8988T (cell line): ENCODE measurements at regions not wholly inside any gene's neighbourhood (a gene's known extent, or its start where the extent isn't known, plus 50 kb on each side); places are given as distances from the start of the nearest gene placed in this dataset.

Experiments
- DNase-seq: peaks from one replicate; pipeline ENCODE4 v3.0.0; 2011

DNA sequence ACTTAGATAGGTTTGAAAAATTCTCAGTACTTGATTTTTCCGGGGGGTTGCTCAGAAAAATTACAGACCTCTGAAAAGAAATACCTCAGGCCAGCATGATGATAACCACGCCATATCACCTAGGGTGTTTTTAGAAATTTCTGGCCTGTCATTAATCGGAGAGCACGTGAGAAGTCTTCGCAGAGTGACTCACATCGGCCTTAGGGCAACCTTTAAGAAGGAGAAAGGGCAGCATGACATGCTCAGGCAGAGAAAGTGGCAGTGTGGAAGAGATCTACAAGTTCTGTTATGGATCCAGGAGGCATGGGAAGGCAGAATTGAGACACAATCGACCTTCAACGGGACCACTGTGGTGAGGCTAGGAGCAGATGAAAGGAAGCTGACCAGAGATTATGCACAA lies 506.3 kb downstream of the LMO4 start:
- DNase-seq, result no peak

DNA sequence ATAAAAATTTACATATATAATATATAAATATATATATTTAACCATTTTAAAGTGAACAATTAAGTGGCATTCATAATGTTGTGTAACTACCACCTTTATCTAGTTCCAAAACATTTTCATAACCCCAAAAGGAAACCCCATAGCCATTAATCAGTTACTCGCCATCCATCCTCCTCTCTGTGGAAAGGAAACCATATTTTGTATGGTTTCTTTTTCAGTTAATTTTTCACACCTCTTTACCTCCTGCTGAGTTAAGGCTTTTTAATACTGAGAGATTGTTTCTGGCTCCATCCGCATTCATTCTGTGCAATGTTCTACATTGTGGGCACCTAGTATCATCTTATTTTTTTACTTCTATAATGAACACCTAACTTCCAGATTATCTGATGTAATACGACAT lies 512.1 kb downstream of the LMO4 start:
- DNase-seq, result no peak

DNA sequence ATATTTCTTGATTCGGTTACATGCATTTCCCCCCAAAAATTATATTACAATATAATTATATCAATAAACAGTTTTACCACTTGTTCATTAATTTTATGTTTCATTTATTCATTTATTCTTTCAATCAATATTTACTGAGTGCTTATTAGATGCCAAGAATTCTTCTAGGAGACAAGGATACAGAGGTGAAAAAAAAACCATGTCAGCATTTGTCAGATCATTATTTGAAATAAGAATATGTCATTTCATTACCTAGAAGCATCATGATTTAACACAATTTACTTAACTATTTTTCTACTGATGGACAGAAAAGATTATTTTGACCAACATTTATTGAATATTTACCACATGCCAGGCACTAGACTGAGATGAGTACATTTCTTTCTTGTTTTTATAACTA lies 512.7 kb downstream of the LMO4 start:
- DNase-seq, result no peak

DNA sequence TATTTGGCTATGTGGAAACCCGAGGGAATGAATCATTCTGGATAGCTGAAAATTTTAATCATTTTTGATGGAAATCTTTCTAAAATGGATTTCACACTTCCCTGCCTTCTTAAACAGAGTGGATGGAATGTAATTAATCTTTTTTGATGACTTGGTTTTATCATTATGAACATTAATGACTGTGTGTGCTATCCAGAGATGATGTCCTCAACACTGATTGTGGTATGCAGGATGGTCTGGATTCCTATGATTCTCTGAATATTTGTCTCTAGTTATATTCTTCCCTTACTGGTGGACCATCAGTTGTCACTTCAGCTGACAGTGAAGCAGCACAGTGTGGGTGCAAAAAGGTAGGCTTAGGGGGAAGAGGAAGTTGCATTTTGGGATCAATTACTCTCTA lies 513.5 kb downstream of the LMO4 start:
- no peak for DNase-seq

DNA sequence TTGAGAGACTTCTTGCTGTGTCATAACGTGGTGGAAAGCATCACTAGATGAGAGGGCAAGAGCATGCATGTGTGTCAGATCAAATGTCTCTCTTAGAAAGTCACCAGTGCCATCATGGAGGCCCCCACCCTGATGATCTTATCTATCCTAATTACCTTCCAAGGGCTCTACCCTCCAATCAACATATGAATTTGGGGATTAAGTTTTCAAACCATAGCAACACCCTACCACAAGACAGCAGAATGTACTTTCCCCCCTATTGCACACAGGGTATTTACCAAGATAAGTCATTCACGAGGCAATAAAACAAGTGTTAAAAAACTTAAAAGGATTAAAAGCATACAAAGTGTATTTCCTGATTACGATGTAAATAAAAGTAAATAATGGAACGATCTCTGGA lies 515.6 kb downstream of the LMO4 start:
- no peak for DNase-seq

DNA sequence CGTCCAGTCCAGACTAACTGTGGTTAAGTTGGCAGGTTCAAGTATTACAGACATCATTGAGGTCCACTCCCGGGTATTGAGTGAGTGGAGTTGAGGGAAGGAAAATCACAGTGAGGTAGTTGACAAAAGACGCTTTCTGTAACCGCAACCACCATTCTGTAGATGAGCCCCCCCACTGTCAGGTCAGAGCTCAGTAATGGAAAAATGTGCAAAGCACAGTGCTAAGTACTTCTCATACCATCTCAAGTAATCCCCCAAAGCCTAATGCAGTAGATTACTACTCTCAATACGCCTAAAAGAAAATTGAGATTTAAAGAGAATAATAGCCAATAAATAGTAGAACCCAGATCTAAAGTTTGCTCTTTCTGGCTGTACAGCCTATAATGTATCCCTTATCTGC lies 522.8 kb downstream of the LMO4 start:
- no peak for DNase-seq

DNA sequence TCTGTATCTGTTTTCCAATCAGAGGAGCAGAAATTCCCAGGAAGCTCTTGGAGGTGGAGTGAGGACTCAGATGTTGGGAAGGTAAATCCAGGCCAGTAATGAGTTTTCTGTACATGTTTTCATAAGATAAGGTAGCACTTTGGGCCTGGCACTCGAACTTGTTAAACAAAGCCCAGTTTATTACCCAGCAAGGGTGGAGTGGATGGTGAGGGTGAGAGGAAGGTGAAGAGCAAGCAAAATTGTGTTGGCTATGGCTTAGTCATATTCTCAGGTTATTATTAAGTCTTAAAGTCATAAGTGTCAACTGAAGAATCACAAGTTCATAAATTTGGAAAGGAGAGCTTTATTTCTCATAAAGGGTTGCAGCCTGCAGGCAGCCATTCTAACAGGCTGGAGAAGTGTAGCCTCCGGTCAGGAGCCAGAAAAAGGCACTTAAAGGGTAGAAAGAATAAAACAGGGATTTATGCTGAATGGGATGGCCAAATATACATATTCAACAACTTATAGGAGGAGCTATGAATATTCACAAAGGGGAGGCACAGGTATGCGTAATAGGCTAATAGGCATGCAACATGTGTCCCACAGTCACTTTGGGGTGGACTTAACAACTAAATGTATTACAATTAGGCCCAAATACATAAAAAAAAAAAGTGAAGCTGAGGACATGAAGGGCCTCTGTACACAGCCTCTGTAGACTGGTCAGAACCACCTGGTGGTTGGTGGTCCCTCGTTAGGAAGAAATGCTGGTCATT lies 523.9 kb downstream of the LMO4 start:
- no peak for DNase-seq

DNA sequence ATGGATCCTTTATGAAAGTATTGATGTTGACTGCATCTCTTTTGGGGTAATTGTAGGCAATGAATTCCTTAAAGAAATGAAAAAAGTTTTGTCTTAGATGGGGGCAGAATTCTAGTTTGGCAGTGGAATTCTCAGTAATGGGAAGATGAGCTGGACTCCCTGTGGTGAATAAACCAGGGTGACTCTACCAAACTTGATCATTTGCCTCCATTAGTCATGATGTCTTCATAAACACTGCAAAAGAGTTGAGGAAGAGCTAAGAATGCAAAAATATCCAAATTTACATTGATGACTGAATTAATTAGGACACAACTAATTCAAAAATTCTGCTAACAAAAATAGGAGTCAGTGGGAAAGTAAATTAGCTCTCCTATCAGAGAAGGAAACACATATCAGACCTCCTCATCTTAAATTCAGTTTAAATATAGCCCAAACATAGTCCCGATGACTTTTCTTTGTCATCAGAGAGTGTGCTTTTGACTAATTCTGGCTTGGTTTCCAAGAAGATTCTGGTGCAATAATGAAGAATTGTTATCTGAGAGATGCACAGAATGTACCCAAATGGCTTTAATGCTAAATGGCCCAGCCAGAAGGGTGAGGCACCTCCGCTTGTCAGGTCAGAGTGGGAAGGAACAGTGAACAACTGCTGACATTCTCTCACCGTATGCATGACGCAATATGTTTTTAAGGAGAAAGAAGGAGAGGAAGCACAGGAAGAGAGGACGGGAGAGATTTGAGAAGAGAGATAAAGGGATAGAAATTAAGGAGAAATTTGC lies 525.1 kb downstream of the LMO4 start:
- no peak for DNase-seq

DNA sequence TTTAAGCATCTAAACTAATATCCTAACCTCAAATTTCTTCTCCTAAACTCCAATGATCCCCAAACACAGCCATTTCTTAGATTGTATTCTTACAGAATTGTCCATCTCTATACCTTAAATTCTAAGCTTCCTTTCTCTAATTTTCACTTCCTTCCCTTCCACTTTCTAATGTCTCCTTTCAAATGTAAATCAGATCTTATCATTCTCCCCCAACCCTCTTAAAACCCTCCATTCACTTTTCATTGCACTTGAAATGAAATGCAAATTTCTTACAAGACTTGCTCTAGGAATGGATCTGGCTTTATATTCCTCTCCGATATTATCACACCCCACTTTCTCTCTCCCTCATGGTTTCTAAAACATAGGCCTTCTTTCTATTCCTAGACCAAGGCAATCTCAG lies 534.6 kb downstream of the LMO4 start:
- no peak for DNase-seq

DNA sequence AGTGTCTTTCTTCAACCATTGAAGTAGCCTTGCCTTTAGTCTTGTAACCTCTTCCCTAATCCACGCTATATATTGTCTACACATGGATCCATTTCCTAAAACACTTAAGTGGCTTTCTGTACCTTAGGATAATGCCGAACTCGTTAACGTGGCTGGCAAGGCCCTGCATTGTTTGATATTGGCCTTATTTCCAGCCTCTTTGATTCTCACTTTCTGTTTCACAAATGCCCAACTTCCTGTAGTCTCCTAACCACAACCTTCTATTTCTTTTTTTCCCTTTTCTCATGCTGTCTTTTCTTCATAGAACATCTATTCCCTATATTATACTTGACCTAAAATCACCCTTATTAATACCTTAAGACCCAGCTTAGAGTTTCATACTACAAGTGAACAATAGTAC lies 536.0 kb downstream of the LMO4 start:
- no peak for DNase-seq

DNA sequence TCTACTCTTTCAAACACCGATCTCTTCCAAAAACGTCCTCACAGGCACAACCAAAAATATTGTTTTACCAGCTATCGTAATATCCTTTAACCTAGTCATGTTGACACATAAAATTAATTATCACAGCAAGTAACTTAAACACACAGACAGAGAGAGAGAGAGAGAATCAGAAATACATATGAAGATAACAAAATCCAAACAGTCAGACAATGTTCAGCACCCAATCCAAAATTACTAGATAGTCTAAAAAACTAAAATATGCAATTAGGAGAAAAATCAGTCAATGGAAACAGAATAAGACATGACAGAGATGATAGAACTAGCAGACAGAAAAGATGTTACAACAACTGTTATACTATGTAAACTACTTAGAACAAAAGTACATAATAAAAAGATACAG lies 537.7 kb downstream of the LMO4 start:
- no peak for DNase-seq

DNA sequence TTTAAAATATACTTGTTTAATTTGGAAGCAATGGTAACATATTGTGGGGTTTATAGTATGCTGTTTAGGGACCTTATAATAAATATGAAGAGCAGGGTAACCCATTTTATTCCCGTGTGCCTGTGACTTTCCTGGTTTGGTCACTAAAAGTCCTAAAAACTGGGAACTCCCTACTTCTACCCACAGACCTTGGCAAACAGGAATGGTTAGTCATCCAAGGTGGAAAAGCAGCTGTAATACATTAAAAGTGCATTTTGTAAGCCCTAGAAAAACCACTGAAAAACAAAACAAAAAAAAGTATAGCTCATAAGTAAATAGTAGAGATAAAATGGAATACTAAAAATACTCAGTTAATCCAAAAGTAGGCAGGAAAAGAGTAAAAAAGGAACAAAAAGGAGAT lies 538.9 kb downstream of the LMO4 start:
- DNase-seq, result no peak

DNA sequence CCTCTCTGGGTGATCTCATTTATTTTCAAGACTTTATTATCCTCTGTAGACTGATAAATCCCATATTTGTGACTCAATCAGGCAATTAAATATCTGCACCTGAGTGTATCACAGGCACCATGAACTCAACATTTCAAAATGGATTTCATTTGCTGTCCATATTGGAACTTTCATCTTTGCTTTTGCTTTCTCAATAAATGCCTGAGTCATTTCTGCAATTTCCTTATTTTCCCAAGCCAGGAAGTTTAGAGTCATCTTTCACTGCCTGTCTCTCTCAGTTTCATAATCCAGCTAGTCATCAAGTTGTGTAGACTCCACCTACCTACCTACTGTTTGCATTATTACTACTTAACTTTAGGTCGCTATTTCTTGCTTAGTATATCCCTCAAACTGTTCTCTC lies 540.9 kb downstream of the LMO4 start:
- no peak for DNase-seq

DNA sequence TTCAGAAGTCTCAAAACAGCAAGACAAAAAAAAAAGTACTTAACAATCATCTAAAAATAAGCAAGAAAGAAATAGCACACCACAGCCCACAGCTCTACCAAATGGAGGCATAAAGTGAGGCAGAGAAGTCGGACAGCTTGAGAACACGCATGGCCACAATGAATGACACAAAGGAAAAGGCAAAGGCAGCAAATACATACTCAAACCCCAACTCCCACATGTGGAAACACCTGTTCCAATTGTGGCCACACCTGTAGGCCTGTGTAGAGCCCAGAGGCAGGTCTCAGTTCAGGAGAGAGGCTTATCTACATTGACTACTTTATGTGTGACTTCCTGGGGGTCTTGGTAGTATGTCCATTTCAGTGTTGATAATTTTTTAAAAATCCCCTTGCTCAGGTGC lies 543.5 kb downstream of the LMO4 start:
- DNase-seq, result no peak

DNA sequence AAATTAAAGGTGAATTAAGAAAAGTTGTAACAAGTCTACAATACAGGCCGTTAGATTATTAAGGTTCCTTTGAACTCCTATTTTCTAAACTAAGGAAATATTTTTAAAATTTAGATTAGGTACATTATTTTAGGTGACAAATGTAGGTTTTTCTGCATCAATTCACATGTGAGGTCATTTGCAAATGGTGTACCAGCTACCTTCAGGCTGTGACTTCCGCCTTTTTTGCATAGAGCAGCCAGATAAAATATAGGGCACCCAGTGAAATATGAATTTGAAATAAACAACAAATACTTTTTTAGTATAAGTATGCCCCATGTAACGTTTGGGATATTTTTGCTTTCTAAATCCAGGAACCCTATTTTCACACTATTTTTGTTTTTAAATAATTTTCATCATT lies 544.0 kb downstream of the LMO4 start:
- no peak for DNase-seq

DNA sequence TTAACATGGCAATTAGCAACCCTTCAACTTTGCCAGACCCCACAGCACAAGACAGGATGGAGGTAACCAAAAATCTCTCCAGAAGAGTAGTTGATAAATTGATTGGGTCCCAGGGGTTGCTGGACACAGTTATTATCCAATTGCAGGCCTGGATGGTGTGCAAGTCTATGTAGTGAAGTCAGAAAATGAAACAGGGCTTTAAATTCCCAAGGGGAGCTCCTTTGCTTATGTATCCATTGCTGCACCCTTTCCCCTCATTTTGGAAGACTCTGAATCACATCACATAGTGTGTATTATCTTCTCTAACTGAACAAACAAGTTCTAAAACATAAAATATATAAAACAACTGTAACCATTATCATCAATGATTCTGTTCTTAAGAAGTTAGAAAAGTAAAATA lies 550.2 kb downstream of the LMO4 start:
- no peak for DNase-seq

DNA sequence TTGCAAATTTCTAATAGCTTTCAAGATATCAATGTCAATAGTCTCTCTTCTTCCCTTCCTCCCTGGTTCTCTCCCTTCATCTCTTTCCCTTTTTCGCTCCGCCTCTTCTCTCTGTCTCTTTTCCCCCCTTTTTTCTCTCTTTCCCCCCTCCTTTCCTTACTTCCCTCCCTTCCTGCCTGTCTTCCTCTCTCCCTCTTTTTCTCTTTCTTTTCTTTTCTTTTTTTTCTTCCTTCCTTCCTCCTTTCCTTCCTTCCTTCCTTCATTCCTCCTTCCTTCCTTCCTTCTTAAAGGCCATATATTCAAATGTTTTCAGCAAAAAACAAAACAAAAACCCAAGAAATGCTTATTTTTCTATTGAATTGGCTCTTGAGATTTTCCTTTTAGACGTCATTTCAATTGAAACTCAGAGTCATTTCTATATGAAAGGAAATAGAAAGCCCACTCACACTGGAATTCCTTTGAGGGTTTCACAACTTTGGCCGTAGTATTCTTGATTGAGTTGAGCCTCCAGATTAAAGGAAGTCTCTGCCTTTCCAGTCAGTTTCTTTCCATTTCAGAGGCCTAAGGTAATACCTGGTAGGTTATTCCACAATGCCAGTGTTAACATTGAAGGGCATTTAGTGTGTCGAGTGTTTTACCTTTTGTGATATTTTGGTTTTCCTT lies 551.5 kb downstream of the LMO4 start:
- DNase-seq, result no peak

DNA sequence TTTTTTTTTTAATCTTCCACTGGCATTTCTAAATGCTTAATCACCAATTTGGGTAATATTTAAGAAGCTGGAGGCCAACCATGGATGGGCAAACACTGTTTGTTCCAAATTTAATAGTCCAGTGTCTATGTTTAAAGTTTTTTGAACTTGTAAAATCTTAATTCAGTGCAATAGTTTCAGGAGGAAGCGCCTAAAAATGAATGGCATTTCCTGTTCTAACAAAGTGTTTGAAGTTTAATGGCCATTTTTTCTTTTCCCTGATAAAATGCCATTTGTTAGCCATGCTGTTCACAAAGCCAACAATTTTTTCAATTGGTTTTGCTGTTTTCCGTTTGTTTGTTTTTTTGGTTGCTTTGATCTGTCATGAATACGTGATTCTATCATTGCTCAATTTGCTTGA lies 552.1 kb downstream of the LMO4 start:
- DNase-seq, result no peak

DNA sequence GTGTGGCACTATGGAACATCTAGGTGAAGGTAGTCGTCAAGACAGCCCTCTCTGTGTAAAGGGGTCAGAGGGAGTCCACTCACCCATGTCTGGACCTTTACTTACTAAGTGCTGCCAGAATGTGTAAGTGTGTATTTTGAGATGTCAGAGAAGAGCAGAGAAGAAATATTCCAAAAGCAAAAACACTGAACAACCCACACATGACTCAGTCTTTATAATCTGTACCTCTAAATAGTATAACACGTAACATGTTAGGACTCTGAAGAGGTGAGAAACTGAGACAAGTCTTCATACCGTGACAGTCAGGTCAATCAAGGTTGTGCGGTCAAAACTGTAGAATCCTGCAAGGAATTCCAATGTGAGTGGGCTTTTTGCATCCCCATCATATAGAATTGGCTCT lies 555.2 kb downstream of the LMO4 start:
- no peak for DNase-seq

DNA sequence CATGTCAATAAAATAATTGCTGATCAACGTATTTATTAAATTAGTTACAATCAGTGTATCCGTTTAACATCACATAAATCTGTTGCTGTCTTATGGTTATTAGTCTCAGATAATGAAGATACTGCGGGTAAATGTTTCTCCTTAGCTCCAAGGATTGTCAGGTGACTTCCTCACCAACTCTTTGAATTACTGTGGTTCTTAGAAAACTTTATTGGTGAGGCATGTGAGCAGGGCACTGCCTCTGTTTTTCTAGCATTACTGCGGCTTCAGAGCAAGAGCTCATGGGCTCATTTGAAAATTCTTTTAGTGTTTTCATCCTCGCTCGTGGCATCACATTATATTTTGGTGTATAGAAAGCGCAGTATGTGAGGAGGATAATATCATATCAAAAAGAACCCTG lies 555.9 kb downstream of the LMO4 start:
- no peak for DNase-seq

DNA sequence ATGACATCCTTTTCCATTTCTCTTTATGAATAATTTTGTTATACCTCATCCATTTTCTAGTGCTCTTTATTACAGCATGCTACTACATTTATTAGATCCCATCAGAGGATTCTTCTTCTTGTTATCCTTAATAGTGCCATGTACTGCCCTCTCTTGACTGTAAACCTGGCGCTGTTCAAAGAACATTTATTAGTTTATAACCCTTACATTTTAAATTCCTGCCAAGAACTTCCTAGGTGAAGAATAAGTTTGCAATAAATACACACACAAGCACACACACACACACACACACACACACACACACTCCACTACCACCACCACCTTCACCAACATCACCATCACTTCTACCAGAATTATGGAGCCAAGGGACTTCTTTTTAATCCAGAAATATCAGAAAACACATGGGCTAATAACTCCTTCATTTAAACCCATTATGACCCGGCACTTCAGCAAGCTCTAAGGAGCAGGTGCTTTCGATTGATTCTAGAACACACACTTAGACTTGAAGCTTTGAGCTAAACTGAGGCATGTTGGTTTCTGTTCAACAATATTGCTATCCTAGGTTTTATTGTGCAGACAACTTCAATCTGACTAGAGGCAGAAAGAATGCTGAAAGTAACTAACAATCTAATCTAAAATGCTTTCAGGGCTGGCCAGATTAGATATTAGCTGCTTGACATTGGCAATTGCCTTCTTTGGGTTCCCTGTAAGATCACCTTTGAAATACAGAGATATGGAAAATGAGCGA lies 556.8 kb downstream of the LMO4 start:
- DNase-seq, result no peak

DNA sequence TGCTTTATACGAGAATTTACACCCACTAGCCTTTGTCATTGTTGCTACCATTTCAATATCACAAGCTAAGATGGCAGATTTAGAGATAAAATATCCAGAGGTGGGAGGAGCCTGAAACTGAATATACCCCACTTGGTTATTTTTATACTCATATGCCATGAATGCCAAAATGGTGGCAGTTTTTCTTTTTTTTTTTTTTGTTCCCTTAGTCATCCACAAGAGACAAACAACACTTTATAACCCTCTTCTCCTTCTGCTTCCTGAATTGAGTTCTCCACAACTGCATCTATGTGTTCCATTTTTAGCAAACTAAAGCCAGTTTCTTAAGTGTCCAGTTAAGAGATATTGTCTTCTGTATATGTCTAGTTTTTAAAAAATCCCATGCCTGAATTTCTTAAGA lies 558.4 kb downstream of the LMO4 start:
- no peak for DNase-seq

DNA sequence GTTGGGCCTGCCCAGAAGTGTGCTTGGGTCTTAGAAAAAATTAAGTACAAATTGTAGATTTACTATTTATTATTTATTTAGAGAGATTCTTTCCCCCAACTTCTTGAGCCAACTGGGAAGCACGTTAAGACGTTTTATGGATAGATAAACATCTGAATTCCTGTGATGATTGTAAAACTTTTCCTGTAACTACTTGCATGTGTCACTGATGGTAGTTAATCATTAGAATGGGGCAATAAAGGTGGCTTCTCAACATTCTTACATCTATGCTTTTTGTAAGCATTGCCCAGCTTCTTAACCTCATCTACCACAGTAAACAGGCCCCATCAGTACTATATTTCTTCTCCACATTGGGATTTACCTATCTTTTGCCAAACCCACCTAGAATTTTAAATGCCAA lies 559.8 kb downstream of the LMO4 start:
- no peak for DNase-seq

DNA sequence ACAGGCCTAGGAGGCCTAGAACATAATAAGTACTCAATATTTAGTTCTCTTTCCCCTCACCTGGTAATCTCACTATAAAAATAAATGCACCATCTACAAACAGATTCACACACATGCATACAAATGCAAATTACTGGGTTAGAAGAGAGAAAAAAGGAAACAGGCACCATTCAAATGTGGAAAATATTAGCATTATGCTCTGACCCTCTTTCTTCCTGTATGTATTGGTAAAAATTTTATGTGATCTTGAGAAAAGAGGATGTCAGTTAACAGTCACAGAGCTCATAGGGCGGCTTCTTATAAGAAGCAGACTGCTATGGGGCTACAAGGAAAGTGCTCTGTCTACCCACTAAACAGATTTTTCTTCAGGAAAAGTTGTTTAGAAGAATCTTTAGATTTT lies 565.4 kb downstream of the LMO4 start:
- no peak for DNase-seq
